ENCODE measurements at regions not wholly inside any gene's neighbourhood (a gene's known extent, or its start where the extent isn't known, plus 50 kb on each side); places are given as distances from the start of the nearest gene placed in this dataset.

DNA sequence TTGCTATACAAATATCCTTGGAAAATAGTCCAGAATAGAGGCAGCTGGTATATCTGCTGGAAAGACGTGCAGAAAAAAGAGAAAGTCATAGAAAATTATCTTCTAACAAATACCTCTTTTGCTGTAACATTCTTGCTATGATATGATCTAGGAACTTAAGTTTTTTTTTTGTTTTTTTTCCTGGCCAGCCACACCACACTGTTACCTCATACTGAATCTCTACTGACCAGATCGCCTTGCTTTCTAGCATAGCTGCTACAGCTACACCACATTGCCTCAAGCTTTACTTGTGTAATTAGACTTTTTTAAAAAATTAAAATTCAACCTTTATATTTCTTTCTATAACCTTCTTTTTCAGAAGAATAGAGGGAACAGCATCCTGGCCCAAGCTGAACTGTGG is 142.2 kb upstream of the PRLR start:
- TF ChIP-seq, protein P1, sequence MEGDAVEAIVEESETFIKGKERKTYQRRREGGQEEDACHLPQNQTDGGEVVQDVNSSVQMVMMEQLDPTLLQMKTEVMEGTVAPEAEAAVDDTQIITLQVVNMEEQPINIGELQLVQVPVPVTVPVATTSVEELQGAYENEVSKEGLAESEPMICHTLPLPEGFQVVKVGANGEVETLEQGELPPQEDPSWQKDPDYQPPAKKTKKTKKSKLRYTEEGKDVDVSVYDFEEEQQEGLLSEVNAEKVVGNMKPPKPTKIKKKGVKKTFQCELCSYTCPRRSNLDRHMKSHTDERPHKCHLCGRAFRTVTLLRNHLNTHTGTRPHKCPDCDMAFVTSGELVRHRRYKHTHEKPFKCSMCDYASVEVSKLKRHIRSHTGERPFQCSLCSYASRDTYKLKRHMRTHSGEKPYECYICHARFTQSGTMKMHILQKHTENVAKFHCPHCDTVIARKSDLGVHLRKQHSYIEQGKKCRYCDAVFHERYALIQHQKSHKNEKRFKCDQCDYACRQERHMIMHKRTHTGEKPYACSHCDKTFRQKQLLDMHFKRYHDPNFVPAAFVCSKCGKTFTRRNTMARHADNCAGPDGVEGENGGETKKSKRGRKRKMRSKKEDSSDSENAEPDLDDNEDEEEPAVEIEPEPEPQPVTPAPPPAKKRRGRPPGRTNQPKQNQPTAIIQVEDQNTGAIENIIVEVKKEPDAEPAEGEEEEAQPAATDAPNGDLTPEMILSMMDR (IDR thresholded peaks at IDR 0.05): no peak
- no peak for TF ChIP-seq POLR2A (IDR thresholded peaks at IDR 0.05)

Measured in Peyer's patch (tissue), 4 donors.